Endothelial cell of umbilical vein (primary cell): ENCODE measurements at regions not wholly inside any gene's neighbourhood (a gene's known extent, or its start where the extent isn't known, plus 50 kb on each side); places are given as distances from the start of the nearest gene placed in this dataset.

Experiments
- BruUV-seq: library from RNA; stranded (reverse); fragments of 400-500 nt; replicated peaks from 2 replicates; lab custom pipeline; 2021; lab: Mats Ljungman, UMichigan
- CTCF ChIA-PET: fragments of 300-600, 350-600 bp; sonication (Branson Sonifier 250); formaldehyde crosslinking; loops from one replicate; lab custom pipeline; 2021; ENCODE audit warnings: antibody characterized with exemption, inconsistent platforms; lab: Charles Lee
- POLR2A ChIA-PET: fragments of 300-600, 350-600 bp; sonication (Branson Sonifier 250); formaldehyde crosslinking; loops from one replicate; lab custom pipeline; 2021; ENCODE audit warnings: antibody characterized with exemption, inconsistent platforms; lab: Charles Lee
- DNase-seq: peaks from one replicate; pipeline ENCODE4 v3.0.0-alpha.2; 2011; ENCODE audit warnings: low read depth, low spot score
- FAIRE-seq: peaks from 2 replicates; lab custom pipeline; 2011; peaks lifted over from hg19 to GRCh38; lab: Jason Lieb, UNC
- H2AFZ ChIP-seq: 2 replicates; pipeline ENCODE4 v1.6.0; 2012; ENCODE audit warnings: low read depth, low read length, control low read depth, inconsistent platforms
- H3K27ac ChIP-seq: 2 replicates; pipeline ENCODE4 v1.5.1; 2011; ENCODE audit warnings: low read depth, mild to moderate bottlenecking, control low read depth, low read length, moderate library complexity; ENCODE audit not compliant: insufficient read depth
- H3K27me3 ChIP-seq, 2 experiments: 2 replicates each; pipeline versions ENCODE4 v1.6.0 to v1.6.1; 2011; ENCODE audit warnings: low read length in 2 of 2, mixed read lengths in 1 of 2; ENCODE audit not compliant: control insufficient read depth in 2 of 2, insufficient read depth in 2 of 2
- H3K36me3 ChIP-seq, 2 experiments: 2 replicates in 1 of 2; 3 replicates in 1 of 2; pipeline ENCODE4 v1.5.1; 2011; ENCODE audit warnings: low read length in 2 of 2, mild to moderate bottlenecking in 1 of 2, moderate library complexity in 1 of 2; ENCODE audit not compliant: control insufficient read depth in 2 of 2, insufficient read depth in 2 of 2; ENCODE audit errors: extremely low read depth in 1 of 2
- H3K4me1 ChIP-seq: 3 replicates; pipeline ENCODE4 v1.5.1; 2011; ENCODE audit warnings: mild to moderate bottlenecking, low read length; ENCODE audit not compliant: control insufficient read depth, insufficient read depth; ENCODE audit errors: extremely low read depth
- H3K4me2 ChIP-seq: 2 replicates; pipeline ENCODE4 v1.6.1; 2011; ENCODE audit warnings: low read length, control low read depth, mixed read lengths; ENCODE audit not compliant: insufficient read depth
- H3K4me3 ChIP-seq, 3 experiments: fragments of 200-600 bp in 1 of 3; sonication (generic), shearing (Covaris generic) in 1 of 3; replicated peaks in 1 of 3; 2 replicates each; pipeline ENCODE4 v1.5.1; 2011 to 2016; ENCODE audit warnings: control low read depth in 3 of 3, low read length in 3 of 3, mild to moderate bottlenecking in 2 of 3, inconsistent platforms in 1 of 3, low read depth in 1 of 3, moderate library complexity in 1 of 3; ENCODE audit not compliant: insufficient read depth in 1 of 3
- H3K79me2 ChIP-seq: 2 replicates; pipeline ENCODE4 v1.6.0; 2012; ENCODE audit warnings: low read length, inconsistent platforms; ENCODE audit not compliant: control insufficient read depth, insufficient read depth
- H3K9ac ChIP-seq: replicated peaks from 2 replicates; pipeline ENCODE3; 2011; ENCODE audit warnings: low read length, control low read depth; ENCODE audit not compliant: insufficient read depth; ENCODE audit errors: extremely low read depth
- H3K9me1 ChIP-seq: replicated peaks from 3 replicates; pipeline ENCODE4 v1.6.0; 2011; ENCODE audit warnings: mild to moderate bottlenecking, low read length; ENCODE audit not compliant: control insufficient read depth, insufficient read depth; ENCODE audit errors: extremely low read depth
- H3K9me3 ChIP-seq: replicated peaks from 2 replicates; pipeline ENCODE4 v1.5.1; 2012; ENCODE audit warnings: low read length, inconsistent platforms; ENCODE audit not compliant: control insufficient read depth, insufficient read depth
- H4K20me1 ChIP-seq: replicated peaks from 2 replicates; pipeline ENCODE3; 2011; ENCODE audit warnings: mild to moderate bottlenecking, low read length; ENCODE audit not compliant: control insufficient read depth, insufficient read depth; ENCODE audit errors: extremely low read depth
- EZH2 ChIP-seq: IDR thresholded peaks from 2 replicates; pipeline ENCODE4 v1.6.1; 2012; ENCODE audit warnings: borderline replicate concordance, low read depth, mild to moderate bottlenecking, moderate library complexity, low read length, inconsistent platforms; ENCODE audit not compliant: severe bottlenecking
- FOS ChIP-seq: IDR thresholded peaks from 2 replicates; pipeline ENCODE4 v1.6.1; 2011; ENCODE audit warnings: mild to moderate bottlenecking, low read length, moderate library complexity, borderline replicate concordance; ENCODE audit not compliant: insufficient read depth
- GATA2 ChIP-seq: IDR thresholded peaks from 2 replicates; pipeline ENCODE4 v1.7.0; 2011; ENCODE audit warnings: low read depth, mild to moderate bottlenecking, moderate library complexity, mixed read lengths, low read length; ENCODE audit not compliant: insufficient read length, insufficient read depth
- JUN ChIP-seq: IDR thresholded peaks from 2 replicates; pipeline ENCODE4 v1.6.1; 2011; ENCODE audit warnings: borderline replicate concordance, low read depth; ENCODE audit not compliant: insufficient read length, insufficient read depth
- MAX ChIP-seq: IDR thresholded peaks from 2 replicates; pipeline ENCODE4 v1.6.1; 2011; ENCODE audit not compliant: insufficient read depth, insufficient read length
- MYC ChIP-seq: IDR thresholded peaks from one replicate; pipeline ENCODE4 v1.6.1; 2011; ENCODE audit warnings: mild to moderate bottlenecking, low read depth, low read length
- POLR2A ChIP-seq: IDR thresholded peaks from 2 replicates; pipeline ENCODE4 v1.6.1; 2012; ENCODE audit warnings: low read depth, mild to moderate bottlenecking, control low read depth, low read length
- POLR2AphosphoS5 ChIP-seq: IDR thresholded peaks from 2 replicates; pipeline ENCODE4 v1.6.1; 2012; ENCODE audit warnings: low read depth, mild to moderate bottlenecking, control low read depth, low read length, moderate library complexity; ENCODE audit not compliant: insufficient read depth
- dilution Hi-C: fragments of 300-500 bp; cut with MboI; formaldehyde crosslinking; loops from one replicate; pipeline ENCODE4 v1.15.0; 2019; ENCODE audit warnings: low sequenced_read_pairs; ENCODE audit not compliant: extremely low pct_ligation_motif_present
- intact Hi-C: fragments of 100-400 bp; cut with micrococcal nuclease; formaldehyde crosslinking; loops from one replicate; pipeline ENCODE4 v1.10.0; 2022
- TF ChIP-seq, protein P1 (sequence below), 2 donors: IDR thresholded peaks; 1 replicate in 1 of 2; 2 replicates in 1 of 2; pipeline ENCODE4 v1.5.1; 2011; ENCODE audit warnings: low read length in 2 of 2, mild to moderate bottlenecking in 2 of 2, moderate library complexity in 2 of 2, control low read depth in 1 of 2, inconsistent platforms in 1 of 2, low read depth in 1 of 2; ENCODE audit not compliant: insufficient read depth in 1 of 2; ENCODE audit errors: extremely low read depth in 1 of 2

GRCh38 chr9:89664010-89664409 is 59.2 kb downstream of the GADD45G start:
- dilution Hi-C loops (no loop called here), intact Hi-C loops (loop anchor here (5.0 kb wide), 1 partner anchor 143 kb away; no protein-coding TSS in a partner anchor)
- Histone ChIP-seq H3K9me1 (no peaks in the 10 kb centered on the region), H3K27ac (no peak overlapping the region), H3K9me3 (no peaks in the 10 kb centered on the region), H3K9ac (no peak overlapping the region), H3K79me2 (no peaks in the 10 kb centered on the region), H2AFZ (no peak overlapping the region), H3K4me2 (no peak overlapping the region), H3K27me3 (no peaks in the 10 kb centered on the region), H3K36me3 (no peaks in the 10 kb centered on the region), H3K4me3 (no peak overlapping the region), H3K4me1 (peaks cover 9% of the 10 kb centered on the region), H4K20me1 (no peaks in the 10 kb centered on the region)
- TF ChIP-seq POLR2A (no peak), MYC (no peak), MAX (no peak), EZH2 (no peak), FOS (no peak), JUN (no peak), GATA2 (no peak), POLR2AphosphoS5 (no peak)
- TF ChIP-seq, protein P1, sequence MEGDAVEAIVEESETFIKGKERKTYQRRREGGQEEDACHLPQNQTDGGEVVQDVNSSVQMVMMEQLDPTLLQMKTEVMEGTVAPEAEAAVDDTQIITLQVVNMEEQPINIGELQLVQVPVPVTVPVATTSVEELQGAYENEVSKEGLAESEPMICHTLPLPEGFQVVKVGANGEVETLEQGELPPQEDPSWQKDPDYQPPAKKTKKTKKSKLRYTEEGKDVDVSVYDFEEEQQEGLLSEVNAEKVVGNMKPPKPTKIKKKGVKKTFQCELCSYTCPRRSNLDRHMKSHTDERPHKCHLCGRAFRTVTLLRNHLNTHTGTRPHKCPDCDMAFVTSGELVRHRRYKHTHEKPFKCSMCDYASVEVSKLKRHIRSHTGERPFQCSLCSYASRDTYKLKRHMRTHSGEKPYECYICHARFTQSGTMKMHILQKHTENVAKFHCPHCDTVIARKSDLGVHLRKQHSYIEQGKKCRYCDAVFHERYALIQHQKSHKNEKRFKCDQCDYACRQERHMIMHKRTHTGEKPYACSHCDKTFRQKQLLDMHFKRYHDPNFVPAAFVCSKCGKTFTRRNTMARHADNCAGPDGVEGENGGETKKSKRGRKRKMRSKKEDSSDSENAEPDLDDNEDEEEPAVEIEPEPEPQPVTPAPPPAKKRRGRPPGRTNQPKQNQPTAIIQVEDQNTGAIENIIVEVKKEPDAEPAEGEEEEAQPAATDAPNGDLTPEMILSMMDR (IDR thresholded peaks at IDR 0.05; ENCODE audit: extremely low read depth in 1 of 2, insufficient read depth in 1 of 2, low read depth in 1 of 2, low read length in 2 of 2): no peak
- no TSS peak for BruUV-seq
- POLR2A ChIA-PET: no interaction called here
- no peak for FAIRE-seq
- CTCF ChIA-PET: interaction anchor here (1.3 kb wide), 1 partner anchor 61 kb away, joined by 3 read pairs; no protein-coding TSS in a partner anchor
- no peak for DNase-seq
